ENCODE measurements at regions not wholly inside any gene's neighbourhood (a gene's known extent, or its start where the extent isn't known, plus 50 kb on each side); places are given as distances from the start of the nearest gene placed in this dataset.

- no peak for DNase-seq
Observed at GRCh38 chr12:125372085-125372484, 306.9 kb downstream of the AACS start.

- DNase-seq, result no peak
Observed at GRCh38 chr12:125373375-125373774, 308.1 kb downstream of the AACS start.

- DNase-seq, result no peak
Observed at GRCh38 chr12:125376422-125376821, 311.2 kb downstream of the AACS start.

GRCh38 chr12:125377093-125377492, 311.9 kb downstream of the AACS start:
- DNase-seq, result no peak

GRCh38 chr12:125381373-125381772, 316.1 kb downstream of the AACS start:
- DNase-seq, result no peak

- DNase-seq, result no peak
Observed at GRCh38 chr12:125382926-125383325, 317.7 kb downstream of the AACS start.

- no peak for DNase-seq
Observed at GRCh38 chr12:125386652-125387051, 321.4 kb downstream of the AACS start.

GRCh38 chr12:125387206-125387605, 322.0 kb downstream of the AACS start:
- DNase-seq, result no peak

GRCh38 chr12:125389061-125389697, 323.9 kb downstream of the AACS start:
- DNase-seq, result no peak

- DNase-seq, result no peak
Observed at GRCh38 chr12:125393569-125393968, 328.3 kb downstream of the AACS start.

GRCh38 chr12:125395583-125396215, 330.5 kb downstream of the AACS start:
- no peak for DNase-seq

GRCh38 chr12:125399489-125399888, 334.3 kb downstream of the AACS start:
- DNase-seq, result no peak

GRCh38 chr12:125402874-125403789, 337.9 kb downstream of the AACS start:
- DNase-seq, result peak; percentile 28

- no peak for DNase-seq
Observed at GRCh38 chr12:125403843-125404242, 338.6 kb downstream of the AACS start.

GRCh38 chr12:125406131-125406530, 340.9 kb downstream of the AACS start:
- no peak for DNase-seq

- no peak for DNase-seq
Observed at GRCh38 chr12:125408718-125409117, 343.5 kb downstream of the AACS start.

- no peak for DNase-seq
Observed at GRCh38 chr12:125412506-125412905, 347.3 kb downstream of the AACS start.

GRCh38 chr12:125417446-125417845, 352.2 kb downstream of the AACS start:
- DNase-seq, result no peak

- no peak for DNase-seq
Observed at GRCh38 chr12:125418902-125419564, 353.8 kb downstream of the AACS start.

- DNase-seq, result no peak
Observed at GRCh38 chr12:125424909-125425308, 359.7 kb downstream of the AACS start.

GRCh38 chr12:125431516-125431915, 366.3 kb downstream of the AACS start:
- no peak for DNase-seq

- DNase-seq, result no peak
Observed at GRCh38 chr12:125434131-125434530, 368.9 kb downstream of the AACS start.

GRCh38 chr12:125434936-125435443, 369.8 kb downstream of the AACS start:
- DNase-seq, result no peak

All from NCI-H1105 (cell line).